GM21515 (cell line): ENCODE measurements at regions not wholly inside any gene's neighbourhood (a gene's known extent, or its start where the extent isn't known, plus 50 kb on each side); places are given as distances from the start of the nearest gene placed in this dataset.

Experiments used
- ATAC-seq: cut with Tn5 transposase; IDR thresholded peaks from one replicate; pipeline ENCODE4 v1.9.1; 2021; ENCODE audit not compliant: unreplicated experiment

DNA sequence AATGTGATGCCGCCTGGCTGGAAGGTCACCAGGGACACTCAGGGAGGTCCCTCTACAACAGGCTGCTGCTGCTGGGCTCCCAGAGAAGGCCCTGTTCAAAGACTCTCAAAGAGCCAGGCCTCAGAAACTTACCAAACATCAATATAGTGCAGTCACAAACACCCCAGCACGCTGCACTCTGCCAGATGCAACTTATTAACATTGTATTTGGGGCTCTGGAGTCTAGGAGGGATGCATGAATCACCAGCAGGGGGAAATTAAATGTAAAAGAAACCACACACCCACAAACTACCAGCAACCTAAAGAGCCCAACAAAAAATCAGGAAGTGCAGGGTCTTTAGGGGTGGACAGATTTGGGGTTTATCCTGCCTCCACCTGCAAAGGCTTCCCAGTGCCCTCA is 74.6 kb upstream of the SPATA12 start:
- no peak for ATAC-seq

DNA sequence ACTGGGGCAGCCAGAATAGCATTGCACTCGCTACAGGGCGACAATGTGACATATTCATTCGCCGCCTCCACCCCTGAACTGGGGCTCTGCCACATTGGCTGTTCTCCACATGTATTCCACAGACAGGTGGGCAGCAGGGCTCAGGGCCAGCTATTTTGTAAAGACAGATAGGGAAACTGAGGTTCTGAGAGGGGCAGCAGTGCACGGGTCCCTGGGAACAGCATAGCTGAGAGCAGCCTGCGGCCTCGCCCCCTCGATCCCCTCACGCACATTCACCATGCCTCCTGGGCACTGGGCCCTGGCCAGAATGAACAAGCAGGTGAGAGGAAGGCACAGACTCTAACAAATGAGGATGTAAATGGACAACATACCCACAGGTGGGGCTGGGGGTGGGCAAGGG is 75.0 kb upstream of the SPATA12 start:
- no peak for ATAC-seq

GRCh38 chr3:56983427-56983826 is 77.0 kb upstream of the SPATA12 start:
- no peak for ATAC-seq

- ATAC-seq, result no peak
Observed at GRCh38 chr3:56981445-56982230, 78.8 kb upstream of the SPATA12 start.

- no peak for ATAC-seq
Observed at GRCh38 chr3:56980798-56981390, 79.6 kb upstream of the SPATA12 start.

DNA sequence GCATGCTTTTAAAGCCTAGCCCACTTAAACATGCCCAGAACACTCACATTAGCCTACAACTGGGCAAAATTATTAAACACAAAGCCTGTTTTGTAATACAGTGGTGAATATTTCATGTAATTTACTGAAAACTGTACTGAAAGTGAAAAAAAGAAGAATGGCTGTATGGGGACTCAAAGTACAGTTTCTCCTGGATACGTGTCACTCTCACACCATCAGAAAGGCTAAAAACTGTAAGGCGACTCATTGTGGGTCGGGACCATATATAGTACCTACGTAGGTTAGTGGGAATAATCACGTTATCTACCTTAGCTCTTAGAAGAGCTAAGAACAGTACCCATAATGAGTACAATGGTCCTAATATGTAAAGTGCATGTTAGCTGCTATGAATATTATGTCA is 80.2 kb upstream of the SPATA12 start:
- ATAC-seq, result no peak

DNA sequence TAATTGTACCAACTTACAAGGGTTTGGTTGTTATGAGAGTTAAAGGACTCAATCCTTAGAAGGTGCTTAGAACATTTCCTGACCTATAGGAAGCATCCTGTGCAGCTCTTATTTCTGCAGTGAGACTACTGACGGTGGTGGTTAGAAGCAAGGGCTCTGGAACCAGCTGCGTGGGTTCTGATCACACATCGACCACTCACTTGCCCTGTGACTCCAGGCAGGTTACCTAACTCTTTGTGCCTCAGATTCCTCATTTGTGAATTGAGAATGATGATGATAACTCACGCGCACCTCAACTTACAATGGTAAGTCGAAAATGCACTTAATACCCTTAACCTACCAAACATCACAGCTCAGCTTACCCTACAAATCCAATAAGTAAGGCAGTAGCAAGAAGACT is 80.7 kb upstream of the SPATA12 start:
- no peak for ATAC-seq

DNA sequence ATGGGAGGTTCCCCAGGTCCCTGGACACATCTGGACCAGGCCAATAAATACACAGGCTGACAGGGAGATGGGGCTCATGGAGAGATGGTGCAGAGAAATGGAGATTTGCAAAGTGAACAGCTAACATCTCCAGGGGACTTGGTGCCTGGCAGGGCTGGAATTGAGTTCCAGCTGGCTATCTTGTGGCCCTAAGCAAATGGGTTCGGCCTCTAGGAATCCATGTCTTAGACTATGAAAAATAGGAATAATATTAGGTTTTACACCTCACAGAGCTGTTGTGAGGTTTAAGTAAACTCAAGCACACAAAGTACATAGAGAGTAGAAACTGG is 82.9 kb upstream of the SPATA12 start:
- no peak for ATAC-seq

DNA sequence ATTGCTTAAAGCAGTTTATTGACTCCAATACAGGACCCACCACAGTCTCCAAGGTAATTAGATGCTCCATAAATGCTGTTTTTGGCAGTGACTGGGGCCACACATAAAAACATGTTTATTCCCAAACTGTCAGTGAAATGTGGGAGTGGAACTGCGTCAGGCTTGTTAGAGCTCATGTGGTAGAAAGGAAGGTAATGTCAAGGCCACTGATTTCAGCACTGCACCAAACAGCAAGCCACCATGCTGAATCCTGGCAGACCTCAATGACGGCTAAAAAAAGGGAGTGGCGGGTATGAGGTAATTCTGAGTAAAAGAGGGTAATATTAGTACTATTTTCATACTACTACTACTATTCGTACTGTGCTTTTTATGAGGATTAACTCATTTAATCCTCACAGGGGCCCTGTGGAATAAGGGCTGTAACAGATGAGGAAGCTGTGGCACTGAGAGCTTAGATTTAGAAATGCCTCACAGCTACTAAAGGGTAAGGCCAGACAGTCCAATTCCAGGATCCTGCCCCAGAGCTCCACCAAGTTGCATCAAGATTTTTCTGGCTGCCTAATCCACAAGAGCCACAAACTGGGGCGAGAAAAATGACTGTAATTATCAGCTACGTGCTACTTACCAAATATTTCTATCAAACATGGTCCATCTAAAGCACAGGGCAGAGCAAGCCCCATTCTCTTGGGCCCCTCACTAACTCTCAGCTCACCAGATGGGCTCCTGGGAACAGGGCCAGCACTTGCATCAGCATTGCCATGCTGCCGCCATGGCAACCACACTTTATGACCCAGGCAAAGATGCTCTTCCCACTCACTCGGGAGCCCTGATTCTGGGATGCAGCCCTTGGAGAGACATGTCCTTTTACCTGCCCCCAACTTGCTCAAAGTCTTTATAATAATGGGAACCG is 83.6 kb upstream of the SPATA12 start:
- no peak for ATAC-seq

DNA sequence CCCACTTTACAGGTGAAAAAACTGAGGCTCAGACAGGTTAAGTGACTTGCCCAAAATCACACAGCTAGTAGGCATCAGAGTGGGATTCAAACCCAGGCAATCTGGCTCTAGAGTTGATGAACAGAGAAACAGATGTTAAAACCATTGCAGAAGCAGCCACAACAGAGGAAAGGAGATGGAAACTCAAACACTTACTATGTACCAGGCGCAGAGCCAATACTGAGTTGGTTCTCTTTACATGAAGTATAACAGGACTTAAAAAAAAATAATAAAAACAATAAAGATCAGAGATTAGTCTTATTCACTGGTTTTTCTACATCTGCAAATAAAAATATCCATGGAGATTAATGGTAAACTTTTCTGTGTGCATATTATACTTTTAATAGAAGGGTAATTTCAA is 84.9 kb upstream of the SPATA12 start:
- ATAC-seq, result no peak

- no peak for ATAC-seq
Observed at GRCh38 chr3:56974247-56974930, 86.1 kb upstream of the SPATA12 start.

DNA sequence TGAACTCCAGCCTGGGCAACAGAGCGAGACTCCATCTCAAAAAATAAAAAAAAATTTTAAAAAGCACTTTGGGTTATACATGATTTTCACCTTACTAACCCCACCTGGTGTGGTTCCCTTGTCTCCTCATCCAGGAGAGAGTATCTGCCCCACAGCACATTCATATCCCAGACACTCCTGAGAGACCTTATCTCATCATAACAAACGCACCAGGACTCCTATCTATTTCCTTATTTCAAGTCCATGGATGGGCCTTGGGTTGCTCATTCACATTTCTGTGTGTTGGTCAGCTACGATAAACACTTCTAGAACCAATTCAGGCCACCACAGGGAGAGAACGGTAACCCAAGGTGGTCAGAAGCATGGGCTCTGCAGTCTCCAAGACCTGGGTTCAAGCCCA is 88.6 kb upstream of the SPATA12 start:
- ATAC-seq, result no peak

- no peak for ATAC-seq
Observed at GRCh38 chr3:56971261-56971660, 89.2 kb upstream of the SPATA12 start.

GRCh38 chr3:56970461-56970879 is 90.0 kb upstream of the SPATA12 start:
- ATAC-seq, result no peak

GRCh38 chr3:56969851-56970250 is 90.6 kb upstream of the SPATA12 start:
- no peak for ATAC-seq

DNA sequence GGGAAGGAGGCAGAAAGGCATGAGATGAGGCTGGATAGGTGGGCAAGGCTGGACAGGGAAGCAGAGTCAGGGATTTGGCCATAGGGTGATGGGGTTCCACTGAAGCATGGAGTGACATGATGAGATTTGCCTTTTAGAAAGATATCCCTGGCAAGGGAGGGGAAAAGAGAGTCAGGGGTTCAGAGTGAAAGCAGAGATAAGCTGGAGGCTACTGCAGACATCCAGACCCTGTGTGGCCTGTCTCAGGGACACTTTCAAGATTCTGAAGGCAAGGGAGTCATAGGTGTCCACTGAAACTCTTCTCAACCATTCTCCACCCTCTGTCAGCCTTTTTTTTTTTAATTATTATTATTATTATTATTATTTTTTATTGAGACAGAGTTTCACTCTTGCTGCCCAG is 94.0 kb upstream of the SPATA12 start:
- no peak for ATAC-seq

DNA sequence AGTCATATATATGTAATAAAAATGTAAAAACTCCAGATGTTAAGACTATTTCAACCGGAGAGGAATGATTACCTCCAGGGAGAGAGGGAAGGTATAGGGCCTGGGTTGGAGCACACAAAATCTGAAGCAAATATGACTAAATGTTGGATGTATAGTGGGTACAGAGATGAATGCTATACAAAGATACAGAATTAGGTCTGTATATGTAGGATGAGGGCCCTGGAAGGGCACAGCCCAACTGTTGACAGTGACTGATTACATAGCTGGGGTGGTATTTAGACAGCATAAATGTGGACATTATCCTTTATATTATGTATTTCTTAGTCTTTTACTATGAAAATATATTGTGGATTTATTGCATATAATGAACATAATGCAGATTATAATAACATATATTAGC is 94.4 kb upstream of the SPATA12 start:
- ATAC-seq, result no peak

GRCh38 chr3:56962922-56963321 is 97.5 kb upstream of the SPATA12 start:
- ATAC-seq, result no peak

GRCh38 chr3:56962206-56962605 is 98.3 kb upstream of the SPATA12 start:
- ATAC-seq, result no peak

DNA sequence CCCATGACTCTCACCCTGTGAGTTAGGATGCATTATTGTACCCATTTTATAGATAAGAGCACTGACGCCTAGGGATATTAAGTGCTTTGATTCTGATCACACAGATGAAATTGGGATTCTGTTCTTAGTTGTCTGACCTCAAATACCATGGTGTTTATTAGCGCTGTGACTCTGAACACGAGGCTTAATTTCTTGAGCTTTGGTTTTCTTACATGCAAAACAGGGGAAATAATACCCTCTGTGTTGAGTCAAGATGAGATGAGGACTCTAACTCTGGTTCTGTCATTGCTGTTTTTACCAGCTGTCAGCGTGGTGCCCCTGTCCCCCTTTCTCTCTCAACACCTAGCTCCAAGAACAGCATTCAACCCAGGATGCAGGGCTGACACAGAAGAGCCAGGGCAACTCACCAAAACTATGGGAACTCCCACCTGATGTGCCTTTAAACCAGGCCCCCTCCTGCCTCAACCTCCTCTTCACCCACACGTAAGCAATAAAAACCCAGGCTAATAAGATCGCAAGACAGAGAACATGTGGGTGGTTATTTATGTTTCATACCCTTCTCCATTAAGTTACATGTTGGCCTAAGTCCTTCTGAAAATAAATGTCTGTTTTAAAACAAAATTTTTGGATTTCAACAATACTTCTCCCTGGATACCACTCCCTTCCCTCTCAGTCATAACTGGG is 100.1 kb upstream of the SPATA12 start:
- ATAC-seq, result no peak

DNA sequence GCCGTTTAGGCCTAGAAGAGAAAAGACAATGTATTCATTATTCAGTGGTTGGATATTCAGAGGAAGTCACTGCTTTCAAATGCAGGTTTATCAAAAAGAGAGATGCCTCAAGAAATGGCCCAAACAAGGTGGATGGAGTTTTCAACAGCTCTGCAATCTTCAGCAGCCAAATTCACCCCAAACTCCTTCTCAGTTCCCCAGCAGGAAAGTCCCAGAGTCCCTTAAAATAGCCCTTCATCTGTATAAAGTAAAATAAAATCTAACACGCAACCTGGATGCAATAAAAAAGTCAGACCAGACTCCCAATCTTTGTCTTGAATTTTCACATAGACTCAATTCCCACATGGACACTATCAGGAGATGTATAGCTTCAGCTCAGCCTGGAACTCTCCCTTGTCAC is 101.6 kb upstream of the SPATA12 start:
- ATAC-seq, result no peak
